Endothelial cell (in vitro differentiated cells): ENCODE measurements at regions not wholly inside any gene's neighbourhood (a gene's known extent, or its start where the extent isn't known, plus 50 kb on each side); places are given as distances from the start of the nearest gene placed in this dataset.
"Not testable (repeated sequence)": the region's sequence is repeated elsewhere in the genome, so short reads cannot be mapped to it uniquely, and the experiment has no call there.

Experiments used
- DNase-seq: peaks from one replicate; pipeline ENCODE4 v3.0.0; 2021; ENCODE audit warnings: low spot score
- H3K27ac Mint-ChIP-seq: one replicate; pipeline ENCODE4 v1.8.0; 2021; ENCODE audit warnings: mixed read lengths, inconsistent platforms; ENCODE audit not compliant: unreplicated experiment
- H3K27me3 Mint-ChIP-seq: one replicate; pipeline ENCODE4 v1.8.0; 2021; ENCODE audit warnings: mild to moderate bottlenecking, moderate library complexity, mixed read lengths, inconsistent platforms; ENCODE audit not compliant: unreplicated experiment
- H3K36me3 Mint-ChIP-seq: one replicate; pipeline ENCODE4 v1.8.0; 2021; ENCODE audit warnings: mild to moderate bottlenecking, low read depth, mixed read lengths, inconsistent platforms; ENCODE audit not compliant: unreplicated experiment
- H3K4me1 Mint-ChIP-seq: one replicate; pipeline ENCODE4 v1.8.0; 2021; ENCODE audit warnings: mild to moderate bottlenecking, mixed read lengths, inconsistent platforms; ENCODE audit not compliant: unreplicated experiment
- H3K4me3 Mint-ChIP-seq: one replicate; pipeline ENCODE4 v1.8.0; 2021; ENCODE audit warnings: mild to moderate bottlenecking, mixed read lengths, inconsistent platforms; ENCODE audit not compliant: unreplicated experiment
- H3K9me3 Mint-ChIP-seq: one replicate; pipeline ENCODE4 v1.8.0; 2021; ENCODE audit warnings: mixed read lengths, inconsistent platforms; ENCODE audit not compliant: unreplicated experiment
- CTCF ChIP-seq: fragments of 200-600 bp; sonication (generic); IDR thresholded peaks from one replicate; pipeline ENCODE4 v1.5.0; 2021; ENCODE audit warnings: antibody characterized with exemption; ENCODE audit not compliant: unreplicated experiment

GRCh38 chr1:72986591-72987290 is 704.4 kb upstream of the NEGR1 start:
- H3K36me3 Mint-ChIP-seq: peaks cover 4% of the 10 kb centered on the region
- H3K27ac Mint-ChIP-seq: no peak overlapping the region
- no peak overlapping the region for H3K4me3 Mint-ChIP-seq
- DNase-seq: no peak
- H3K27me3 Mint-ChIP-seq: peaks cover 5% of the 10 kb centered on the region
- no peaks in the 10 kb centered on the region for H3K4me1 Mint-ChIP-seq
- no peak for TF ChIP-seq CTCF
- peaks cover 8% of the 10 kb centered on the region for H3K9me3 Mint-ChIP-seq

GRCh38 chr1:72985024-72985423 is 702.7 kb upstream of the NEGR1 start:
- not testable (repeated sequence) for H3K4me3 Mint-ChIP-seq, DNase-seq, H3K9me3 Mint-ChIP-seq, H3K27ac Mint-ChIP-seq, H3K4me1 Mint-ChIP-seq, H3K36me3 Mint-ChIP-seq, H3K27me3 Mint-ChIP-seq

GRCh38 chr1:72983011-72983410 is 700.7 kb upstream of the NEGR1 start:
- DNase-seq, H3K27ac Mint-ChIP-seq, H3K9me3 Mint-ChIP-seq, H3K4me1 Mint-ChIP-seq, H3K36me3 Mint-ChIP-seq, H3K4me3 Mint-ChIP-seq, H3K27me3 Mint-ChIP-seq: not testable (repeated sequence)

- no peaks in the 10 kb centered on the region for H3K27me3 Mint-ChIP-seq
- no peak overlapping the region for H3K27ac Mint-ChIP-seq
- H3K36me3 Mint-ChIP-seq: no peaks in the 10 kb centered on the region
- H3K9me3 Mint-ChIP-seq: no peaks in the 10 kb centered on the region
- TF ChIP-seq CTCF: no peak
- no peaks in the 10 kb centered on the region for H3K4me1 Mint-ChIP-seq
- no peak overlapping the region for H3K4me3 Mint-ChIP-seq
- DNase-seq: no peak
Observed at GRCh38 chr1:72969461-72969860, 687.1 kb upstream of the NEGR1 start.

- TF ChIP-seq CTCF: no peak
- no peaks in the 10 kb centered on the region for H3K9me3 Mint-ChIP-seq
- DNase-seq: no peak
- peaks cover 3% of the 10 kb centered on the region for H3K4me1 Mint-ChIP-seq
- no peaks in the 10 kb centered on the region for H3K27me3 Mint-ChIP-seq
- no peak overlapping the region for H3K27ac Mint-ChIP-seq
- no peaks in the 10 kb centered on the region for H3K36me3 Mint-ChIP-seq
- H3K4me3 Mint-ChIP-seq: no peak overlapping the region
Observed at GRCh38 chr1:72954943-72955342, 672.6 kb upstream of the NEGR1 start.

- H3K4me1 Mint-ChIP-seq, H3K9me3 Mint-ChIP-seq, DNase-seq, H3K27ac Mint-ChIP-seq, H3K4me3 Mint-ChIP-seq, H3K27me3 Mint-ChIP-seq, H3K36me3 Mint-ChIP-seq: not testable (repeated sequence)
Observed at GRCh38 chr1:72950900-72951299, 668.6 kb upstream of the NEGR1 start.
